ENCODE measurements at regions not wholly inside any gene's neighbourhood (a gene's known extent, or its start where the extent isn't known, plus 50 kb on each side); places are given as distances from the start of the nearest gene placed in this dataset.

DNA sequence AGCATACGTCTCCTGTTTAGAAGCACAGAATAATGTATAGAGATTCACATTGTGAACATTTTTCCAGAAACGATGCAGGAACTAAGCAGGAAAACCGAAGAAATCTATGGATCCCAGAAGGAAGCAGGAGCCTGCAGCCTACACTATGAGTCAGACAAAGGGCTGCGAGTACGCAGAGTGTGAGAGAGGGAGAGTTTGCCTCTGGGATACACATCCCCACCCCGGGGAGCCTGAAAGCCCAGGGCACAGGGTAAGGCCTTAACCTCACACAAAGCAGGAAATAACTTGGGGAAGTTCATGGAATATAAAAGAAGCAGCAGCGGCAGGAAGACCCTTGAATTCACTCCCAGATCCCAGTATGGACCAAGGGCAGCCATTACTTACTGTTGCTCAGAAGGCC is 842.1 kb upstream of the MANEA start:
- TF ChIP-seq, protein P1, sequence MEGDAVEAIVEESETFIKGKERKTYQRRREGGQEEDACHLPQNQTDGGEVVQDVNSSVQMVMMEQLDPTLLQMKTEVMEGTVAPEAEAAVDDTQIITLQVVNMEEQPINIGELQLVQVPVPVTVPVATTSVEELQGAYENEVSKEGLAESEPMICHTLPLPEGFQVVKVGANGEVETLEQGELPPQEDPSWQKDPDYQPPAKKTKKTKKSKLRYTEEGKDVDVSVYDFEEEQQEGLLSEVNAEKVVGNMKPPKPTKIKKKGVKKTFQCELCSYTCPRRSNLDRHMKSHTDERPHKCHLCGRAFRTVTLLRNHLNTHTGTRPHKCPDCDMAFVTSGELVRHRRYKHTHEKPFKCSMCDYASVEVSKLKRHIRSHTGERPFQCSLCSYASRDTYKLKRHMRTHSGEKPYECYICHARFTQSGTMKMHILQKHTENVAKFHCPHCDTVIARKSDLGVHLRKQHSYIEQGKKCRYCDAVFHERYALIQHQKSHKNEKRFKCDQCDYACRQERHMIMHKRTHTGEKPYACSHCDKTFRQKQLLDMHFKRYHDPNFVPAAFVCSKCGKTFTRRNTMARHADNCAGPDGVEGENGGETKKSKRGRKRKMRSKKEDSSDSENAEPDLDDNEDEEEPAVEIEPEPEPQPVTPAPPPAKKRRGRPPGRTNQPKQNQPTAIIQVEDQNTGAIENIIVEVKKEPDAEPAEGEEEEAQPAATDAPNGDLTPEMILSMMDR (IDR thresholded peaks at IDR 0.05; ENCODE audit: low read depth, low read length, missing input control) = no peak
- TF ChIP-seq EGR1 (IDR thresholded peaks at IDR 0.05; ENCODE audit: low read depth in 2 of 2) (no peak), RAD21 (IDR thresholded peaks at IDR 0.05) (no peak)
- TF ChIP-seq, protein P2, sequence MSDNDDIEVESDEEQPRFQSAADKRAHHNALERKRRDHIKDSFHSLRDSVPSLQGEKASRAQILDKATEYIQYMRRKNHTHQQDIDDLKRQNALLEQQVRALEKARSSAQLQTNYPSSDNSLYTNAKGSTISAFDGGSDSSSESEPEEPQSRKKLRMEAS (IDR thresholded peaks at IDR 0.05) = no peak
- TF ChIP-seq, protein P3, sequence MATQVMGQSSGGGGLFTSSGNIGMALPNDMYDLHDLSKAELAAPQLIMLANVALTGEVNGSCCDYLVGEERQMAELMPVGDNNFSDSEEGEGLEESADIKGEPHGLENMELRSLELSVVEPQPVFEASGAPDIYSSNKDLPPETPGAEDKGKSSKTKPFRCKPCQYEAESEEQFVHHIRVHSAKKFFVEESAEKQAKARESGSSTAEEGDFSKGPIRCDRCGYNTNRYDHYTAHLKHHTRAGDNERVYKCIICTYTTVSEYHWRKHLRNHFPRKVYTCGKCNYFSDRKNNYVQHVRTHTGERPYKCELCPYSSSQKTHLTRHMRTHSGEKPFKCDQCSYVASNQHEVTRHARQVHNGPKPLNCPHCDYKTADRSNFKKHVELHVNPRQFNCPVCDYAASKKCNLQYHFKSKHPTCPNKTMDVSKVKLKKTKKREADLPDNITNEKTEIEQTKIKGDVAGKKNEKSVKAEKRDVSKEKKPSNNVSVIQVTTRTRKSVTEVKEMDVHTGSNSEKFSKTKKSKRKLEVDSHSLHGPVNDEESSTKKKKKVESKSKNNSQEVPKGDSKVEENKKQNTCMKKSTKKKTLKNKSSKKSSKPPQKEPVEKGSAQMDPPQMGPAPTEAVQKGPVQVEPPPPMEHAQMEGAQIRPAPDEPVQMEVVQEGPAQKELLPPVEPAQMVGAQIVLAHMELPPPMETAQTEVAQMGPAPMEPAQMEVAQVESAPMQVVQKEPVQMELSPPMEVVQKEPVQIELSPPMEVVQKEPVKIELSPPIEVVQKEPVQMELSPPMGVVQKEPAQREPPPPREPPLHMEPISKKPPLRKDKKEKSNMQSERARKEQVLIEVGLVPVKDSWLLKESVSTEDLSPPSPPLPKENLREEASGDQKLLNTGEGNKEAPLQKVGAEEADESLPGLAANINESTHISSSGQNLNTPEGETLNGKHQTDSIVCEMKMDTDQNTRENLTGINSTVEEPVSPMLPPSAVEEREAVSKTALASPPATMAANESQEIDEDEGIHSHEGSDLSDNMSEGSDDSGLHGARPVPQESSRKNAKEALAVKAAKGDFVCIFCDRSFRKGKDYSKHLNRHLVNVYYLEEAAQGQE (IDR thresholded peaks at IDR 0.05) = no peak
